Peyer's patch (tissue), 4 donors: ENCODE measurements at regions not wholly inside any gene's neighbourhood (a gene's known extent, or its start where the extent isn't known, plus 50 kb on each side); places are given as distances from the start of the nearest gene placed in this dataset.

Source experiments
- DNase-seq, 3 donors: peaks; one replicate each; pipeline ENCODE4 v3.0.0-alpha.2; 2017 to 2019
- H3K27ac ChIP-seq, 4 donors: fragments of 200-600 bp; sonication (generic); one replicate each; pipeline ENCODE4 v1.5.1; 2016 to 2019
- H3K27me3 ChIP-seq, 2 donors: fragments of 200-600 bp; sonication (generic); one replicate each; pipeline ENCODE4 v1.5.1; 2019
- H3K36me3 ChIP-seq, 3 donors: fragments of 200-600 bp; sonication (generic); one replicate each; pipeline ENCODE4 v1.5.1; 2016 to 2019
- H3K4me1 ChIP-seq, 4 donors: fragments of 200-600 bp; sonication (generic); one replicate each; pipeline ENCODE4 v1.5.1; 2016 to 2019
- H3K4me3 ChIP-seq, 4 donors: fragments of 200-600 bp; sonication (generic); 1 replicate in 3 of 4; 2 replicates in 1 of 4; pipeline ENCODE4 v1.5.1; 2016 to 2019; ENCODE audit warnings: mild to moderate bottlenecking in 1 of 4
- H3K9me3 ChIP-seq, 4 donors: fragments of 200-600 bp; sonication (generic); one replicate each; pipeline ENCODE4 v1.5.1; 2016 to 2019; ENCODE audit warnings: mild to moderate bottlenecking in 1 of 4
- CTCF ChIP-seq, 6 experiments: fragments of 450-650 bp in 4 of 6; fragments of 200-600 bp in 2 of 6; sonication (generic) in 1 of 6; IDR thresholded peaks; one replicate each; pipeline ENCODE4 v1.5.1; 2017 to 2019; ENCODE audit warnings: antibody characterized with exemption in 6 of 6, mild to moderate bottlenecking in 3 of 6, moderate library complexity in 1 of 6
- POLR2A ChIP-seq, 2 donors: fragments of 450-650 bp; IDR thresholded peaks; one replicate each; pipeline ENCODE4 v1.5.1; 2017; ENCODE audit warnings: antibody characterized with exemption in 2 of 2, mild to moderate bottlenecking in 2 of 2, moderate library complexity in 2 of 2

GRCh38 chr1:172815740-172816139 lies 156.8 kb downstream of the FASLG start:
- Histone ChIP-seq H3K9me3 (no peaks in the 10 kb centered on the region), H3K4me3 (no peak overlapping the region), H3K36me3 (no peaks in the 10 kb centered on the region), H3K27me3 (no peaks in the 10 kb centered on the region), H3K4me1 (no peaks in the 10 kb centered on the region), H3K27ac (no peak overlapping the region)
- no peak for TF ChIP-seq CTCF (IDR thresholded peaks at IDR 0.05)
- TF ChIP-seq POLR2A (IDR thresholded peaks at IDR 0.05), result no peak
- DNase-seq, result no peak

- peak in 2 of 3 donors; percentile 86 to 88 for DNase-seq
- peak overlapping the region; percentile 45 to 71 (median 59) for H3K27ac ChIP-seq
- TF ChIP-seq CTCF (IDR thresholded peaks at IDR 0.05), result no peak
- TF ChIP-seq POLR2A (IDR thresholded peaks at IDR 0.05), result no peak
Observed at GRCh38 chr1:172818841-172819527, 160.1 kb downstream of the FASLG start.

GRCh38 chr1:172820475-172821158 lies 161.7 kb downstream of the FASLG start:
- H3K9me3 ChIP-seq, result no peaks in the 10 kb centered on the region

More at GRCh38 chr1:172818841-172819527, 160.1 kb downstream of the FASLG start:
- no peaks in the 10 kb centered on the region for H3K36me3 ChIP-seq
- no peaks in the 10 kb centered on the region for H3K9me3 ChIP-seq
- no peaks in the 10 kb centered on the region for H3K4me1 ChIP-seq
- H3K4me3 ChIP-seq, result no peak overlapping the region
- H3K27me3 ChIP-seq, result no peaks in the 10 kb centered on the region

GRCh38 chr1:172821609-172822274 lies 162.8 kb downstream of the FASLG start:
- Histone ChIP-seq H3K4me3 (no peak overlapping the region), H3K36me3 (no peaks in the 10 kb centered on the region), H3K4me1 (no peaks in the 10 kb centered on the region), H3K9me3 (no peaks in the 10 kb centered on the region), H3K27ac (no peak overlapping the region), H3K27me3 (no peaks in the 10 kb centered on the region)
- DNase-seq, result no peak
- TF ChIP-seq POLR2A (IDR thresholded peaks at IDR 0.05) (no peak), CTCF (IDR thresholded peaks at IDR 0.05) (no peak)

More at GRCh38 chr1:172820475-172821158, 161.7 kb downstream of the FASLG start:
- no peaks in the 10 kb centered on the region for H3K4me1 ChIP-seq
- no peak for TF ChIP-seq CTCF (IDR thresholded peaks at IDR 0.05)
- no peak for TF ChIP-seq POLR2A (IDR thresholded peaks at IDR 0.05)
- no peak for DNase-seq
- no peaks in the 10 kb centered on the region for H3K36me3 ChIP-seq
- H3K4me3 ChIP-seq, result no peak overlapping the region
- H3K27me3 ChIP-seq, result no peaks in the 10 kb centered on the region
- no peak overlapping the region for H3K27ac ChIP-seq

- no peak overlapping the region for H3K27ac ChIP-seq
- no peak for TF ChIP-seq CTCF (IDR thresholded peaks at IDR 0.05)
- TF ChIP-seq POLR2A (IDR thresholded peaks at IDR 0.05), result no peak
- no peaks in the 10 kb centered on the region for H3K4me1 ChIP-seq
- no peaks in the 10 kb centered on the region for H3K27me3 ChIP-seq
- no peak for DNase-seq
- H3K4me3 ChIP-seq, result no peak overlapping the region
- H3K9me3 ChIP-seq, result no peaks in the 10 kb centered on the region
- no peaks in the 10 kb centered on the region for H3K36me3 ChIP-seq
Observed at GRCh38 chr1:172822886-172823285, 164.0 kb downstream of the FASLG start.
